AG09309 (cell line): ENCODE measurements at regions not wholly inside any gene's neighbourhood (a gene's known extent, or its start where the extent isn't known, plus 50 kb on each side); places are given as distances from the start of the nearest gene placed in this dataset.
A peak's percentile ranks its signal among the peaks of the same experiment; 100 is the strongest.

Experiments
- DNase-seq: peaks from one replicate; pipeline ENCODE4 v3.0.0-alpha.2; 2010; ENCODE audit warnings: low read depth
- H3K4me3 ChIP-seq: 2 replicates; pipeline ENCODE4 v1.5.1; 2011; ENCODE audit warnings: mild to moderate bottlenecking, low read depth, low read length, moderate library complexity; ENCODE audit not compliant: control insufficient read depth
- TF ChIP-seq, protein P1 (sequence below): IDR thresholded peaks from 2 replicates; pipeline ENCODE4 v1.5.1; 2011; ENCODE audit warnings: mild to moderate bottlenecking, low read depth, low read length, inconsistent platforms; ENCODE audit not compliant: insufficient read depth, control insufficient read depth; ENCODE audit errors: missing control alignments

DNA sequence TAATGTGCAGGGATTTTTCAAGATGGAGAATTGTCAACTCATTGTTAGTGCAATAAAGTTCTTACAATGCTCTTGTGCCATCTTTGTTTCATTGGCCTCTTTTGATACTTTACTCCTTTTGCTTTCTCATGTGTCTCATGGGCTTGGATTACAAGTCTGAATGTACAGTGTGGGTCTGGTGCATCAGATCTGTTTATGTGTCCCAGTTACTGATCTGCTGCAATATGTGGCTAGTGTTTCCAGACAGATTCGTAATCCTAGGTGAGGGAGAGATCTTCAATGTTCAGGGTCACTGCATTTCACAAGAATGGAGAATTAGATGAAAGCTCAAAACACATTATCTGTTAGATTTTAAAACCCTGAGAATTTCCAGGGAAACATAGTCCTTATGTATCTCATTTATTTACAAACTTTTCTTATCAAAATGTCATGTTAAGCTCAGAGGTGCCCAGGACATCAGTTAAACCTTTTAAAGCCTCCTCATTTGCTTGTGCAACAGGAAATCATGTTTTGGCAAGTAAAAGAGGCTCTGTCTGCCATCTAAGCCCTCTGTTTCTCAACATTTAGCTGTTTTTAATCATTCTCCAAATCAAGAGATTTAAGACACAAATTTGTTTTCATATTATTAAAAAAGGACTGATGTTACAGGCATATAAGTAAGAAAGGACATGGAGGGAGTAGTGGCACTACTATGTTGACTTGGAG, 108.1 kb downstream of the NUP35 start:
- H3K4me3 ChIP-seq = no peak overlapping the region
- DNase-seq = no peak
- TF ChIP-seq, protein P1, sequence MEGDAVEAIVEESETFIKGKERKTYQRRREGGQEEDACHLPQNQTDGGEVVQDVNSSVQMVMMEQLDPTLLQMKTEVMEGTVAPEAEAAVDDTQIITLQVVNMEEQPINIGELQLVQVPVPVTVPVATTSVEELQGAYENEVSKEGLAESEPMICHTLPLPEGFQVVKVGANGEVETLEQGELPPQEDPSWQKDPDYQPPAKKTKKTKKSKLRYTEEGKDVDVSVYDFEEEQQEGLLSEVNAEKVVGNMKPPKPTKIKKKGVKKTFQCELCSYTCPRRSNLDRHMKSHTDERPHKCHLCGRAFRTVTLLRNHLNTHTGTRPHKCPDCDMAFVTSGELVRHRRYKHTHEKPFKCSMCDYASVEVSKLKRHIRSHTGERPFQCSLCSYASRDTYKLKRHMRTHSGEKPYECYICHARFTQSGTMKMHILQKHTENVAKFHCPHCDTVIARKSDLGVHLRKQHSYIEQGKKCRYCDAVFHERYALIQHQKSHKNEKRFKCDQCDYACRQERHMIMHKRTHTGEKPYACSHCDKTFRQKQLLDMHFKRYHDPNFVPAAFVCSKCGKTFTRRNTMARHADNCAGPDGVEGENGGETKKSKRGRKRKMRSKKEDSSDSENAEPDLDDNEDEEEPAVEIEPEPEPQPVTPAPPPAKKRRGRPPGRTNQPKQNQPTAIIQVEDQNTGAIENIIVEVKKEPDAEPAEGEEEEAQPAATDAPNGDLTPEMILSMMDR = no peak

DNA sequence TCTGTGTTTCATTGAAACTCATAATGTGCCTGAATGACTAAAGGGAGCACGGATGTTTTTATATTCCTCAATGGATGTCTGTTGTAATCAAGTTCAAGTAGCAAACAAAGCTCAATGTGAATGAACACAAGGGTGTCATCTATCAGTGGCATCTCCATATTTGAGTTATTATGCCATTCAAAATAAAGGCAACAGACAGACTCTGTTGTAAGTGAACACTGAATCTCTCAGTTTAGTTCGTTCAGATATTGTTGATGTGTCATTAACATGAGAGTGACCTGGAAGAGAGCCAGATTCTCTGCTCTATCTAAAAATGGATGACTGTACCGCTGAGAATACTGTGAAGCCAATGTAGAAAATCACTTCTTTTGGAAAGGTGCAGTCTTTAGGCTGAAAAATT, 118.7 kb downstream of the NUP35 start:
- TF ChIP-seq, protein P1 = no peak
- no peak for DNase-seq
- H3K4me3 ChIP-seq = no peak overlapping the region

DNA sequence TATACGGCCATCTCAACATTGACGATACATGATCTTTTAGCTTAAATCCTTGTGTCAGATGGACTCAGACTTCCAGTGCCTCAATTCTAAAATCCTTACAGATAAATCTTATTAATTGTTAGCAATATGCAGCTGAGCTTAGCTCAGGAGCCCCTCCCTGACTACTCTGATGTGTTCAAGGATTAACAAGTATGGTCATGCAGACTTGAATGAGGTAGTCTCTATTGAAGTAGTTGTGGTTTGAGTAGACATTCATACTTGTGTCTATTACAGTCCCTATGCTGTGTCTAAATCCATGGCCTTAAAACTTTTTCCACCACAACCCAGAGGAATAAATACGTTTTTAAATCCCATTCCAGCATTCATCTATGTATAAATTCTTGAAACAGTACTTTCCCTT, 119.5 kb downstream of the NUP35 start:
- TF ChIP-seq, protein P1 = no peak
- DNase-seq = no peak

DNA sequence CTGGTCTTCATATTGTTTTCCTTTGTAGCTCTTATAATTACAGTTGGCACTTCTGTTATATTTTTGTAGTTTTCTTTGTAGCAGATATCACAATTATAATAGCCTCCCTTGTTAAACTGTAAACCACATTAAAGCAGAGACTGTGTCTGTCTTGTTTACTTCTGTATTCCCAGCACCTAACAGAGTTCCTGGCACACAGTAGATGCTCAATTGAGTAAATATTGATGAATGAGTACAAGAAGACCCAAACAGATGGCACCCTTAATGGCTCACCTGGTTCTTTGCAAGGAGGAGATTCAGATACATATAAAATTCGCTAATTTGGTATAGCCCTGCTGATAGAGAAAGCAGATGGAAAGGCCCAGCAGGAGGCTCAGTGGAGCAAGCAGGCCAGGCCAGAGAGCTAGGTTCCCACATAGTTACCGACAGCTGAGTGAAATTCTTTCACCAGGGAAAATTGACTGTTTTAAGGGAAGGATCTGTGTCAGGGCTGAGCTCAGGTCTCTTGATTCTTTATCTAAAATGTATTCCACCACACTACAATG, 120.1 kb downstream of the NUP35 start:
- no peak for DNase-seq
- TF ChIP-seq, protein P1 = no peak
- H3K4me3 ChIP-seq = no peak overlapping the region

More for the DNA sequence above, 119.5 kb downstream of the NUP35 start:
- H3K4me3 ChIP-seq = no peak overlapping the region

DNA sequence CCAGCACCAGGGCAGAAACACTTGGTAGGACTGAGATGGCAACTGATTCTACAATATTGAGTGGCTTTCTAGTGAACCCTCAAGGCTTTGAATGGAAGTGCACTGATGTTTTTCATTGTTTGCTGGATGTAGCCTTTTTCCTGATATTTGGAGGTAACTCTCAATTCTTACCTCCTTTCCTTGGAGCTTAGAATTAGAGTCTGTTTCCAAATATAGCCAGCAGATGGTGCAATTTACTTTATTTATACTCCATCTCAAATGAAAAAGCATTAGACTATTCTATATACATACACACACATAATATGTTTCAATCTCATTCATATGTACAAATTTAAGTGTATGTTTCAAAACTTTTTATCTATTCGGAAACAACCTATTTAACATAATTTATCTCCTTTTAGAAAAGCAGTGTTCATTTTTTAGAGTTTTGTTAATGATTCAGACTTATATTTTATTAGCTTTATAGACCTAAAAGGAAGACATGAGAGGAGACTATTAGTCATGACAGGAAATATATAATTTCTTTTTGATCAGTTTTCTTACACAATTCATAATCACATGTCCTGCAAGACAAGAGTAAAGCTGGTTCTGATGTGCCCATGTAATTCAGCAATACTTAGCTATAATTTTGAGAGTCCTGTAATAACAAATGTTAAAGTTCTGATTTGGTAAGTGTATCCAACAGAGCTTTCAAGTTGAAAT, 124.8 kb downstream of the NUP35 start:
- no peak for DNase-seq
- TF ChIP-seq, protein P1 = peak; percentile 43

DNA sequence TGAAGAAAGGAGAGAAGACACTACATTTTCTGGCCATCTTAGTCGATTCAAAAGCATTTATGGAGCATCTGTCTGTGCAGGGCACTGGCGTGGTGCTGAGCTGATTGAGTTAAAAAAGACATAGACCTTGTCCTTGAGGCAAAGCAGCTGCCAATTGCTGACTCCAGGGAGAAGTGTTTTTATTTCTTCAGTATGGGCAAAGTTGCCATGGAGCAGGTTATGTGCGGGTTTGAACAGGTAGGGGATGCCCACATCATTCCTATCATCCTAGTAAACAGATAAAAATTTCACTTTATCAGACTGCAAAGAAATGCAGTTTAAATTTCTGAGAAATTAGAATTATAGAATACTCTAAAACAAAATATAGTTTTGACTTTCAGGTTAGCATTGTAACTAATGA, 125.8 kb downstream of the NUP35 start:
- DNase-seq = no peak
- TF ChIP-seq, protein P1 = no peak
- no peak overlapping the region for H3K4me3 ChIP-seq

More for the DNA sequence above, 124.8 kb downstream of the NUP35 start:
- no peak overlapping the region for H3K4me3 ChIP-seq
